BE2C (cell line): ENCODE measurements at regions not wholly inside any gene's neighbourhood (a gene's known extent, or its start where the extent isn't known, plus 50 kb on each side); places are given as distances from the start of the nearest gene placed in this dataset.

ENCODE experiments used
- DNase-seq: peaks from one replicate; pipeline ENCODE4 v3.0.0-alpha.2; 2020
- H3K27me3 ChIP-seq: fragments of 250-450 bp; sonication (Bioruptor Pico); 2 replicates; pipeline ENCODE4 v1.5.1; 2020; ENCODE audit warnings: mild to moderate bottlenecking
- H3K36me3 ChIP-seq: fragments of 250-450 bp; sonication (Bioruptor Pico); 2 replicates; pipeline ENCODE4 v1.5.1; 2020; ENCODE audit warnings: mild to moderate bottlenecking
- H3K4me1 ChIP-seq: fragments of 250-450 bp; sonication (Bioruptor Pico); 2 replicates; pipeline ENCODE4 v1.5.1; 2020
- H3K4me3 ChIP-seq: 2 replicates; pipeline ENCODE4 v1.5.1; 2011; ENCODE audit warnings: low read depth, low read length
- H3K9me3 ChIP-seq: fragments of 250-450 bp; sonication (Bioruptor Pico); 2 replicates; pipeline ENCODE4 v1.5.1; 2020
- TF ChIP-seq, protein P1 (sequence below): IDR thresholded peaks from 2 replicates; pipeline ENCODE4 v1.5.1; 2012; ENCODE audit warnings: mild to moderate bottlenecking, low read depth, low read length

DNA sequence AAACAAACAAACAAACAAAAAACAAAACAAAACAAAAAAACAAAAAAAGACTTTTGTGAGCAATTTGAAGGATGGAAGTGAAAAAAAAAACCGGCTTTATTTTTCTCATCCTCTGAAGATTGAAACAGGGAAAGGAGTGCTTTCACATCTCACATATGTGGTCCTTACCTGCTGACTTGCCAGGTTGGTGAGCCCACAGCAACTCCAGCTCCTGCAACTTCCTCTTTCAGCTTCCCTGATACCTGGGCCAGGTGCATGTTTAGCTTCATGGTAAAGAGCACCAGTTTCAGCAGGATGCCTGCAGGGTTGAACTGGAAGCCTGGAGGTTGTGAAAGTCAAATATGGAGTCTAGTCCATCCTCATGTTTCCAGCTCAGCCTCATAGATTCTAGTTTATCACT lies 221.2 kb upstream of the OTX2 start:
- DNase-seq = no peak
- Histone ChIP-seq H3K36me3 (no peaks in the 10 kb centered on the region), H3K4me1 (no peaks in the 10 kb centered on the region), H3K4me3 (no peak overlapping the region), H3K27me3 (0 out of 2 replicates have a peak, but pooled peaks cover 6% of the 10 kb centered on the region), H3K9me3 (no peaks in the 10 kb centered on the region)
- TF ChIP-seq, protein P1, sequence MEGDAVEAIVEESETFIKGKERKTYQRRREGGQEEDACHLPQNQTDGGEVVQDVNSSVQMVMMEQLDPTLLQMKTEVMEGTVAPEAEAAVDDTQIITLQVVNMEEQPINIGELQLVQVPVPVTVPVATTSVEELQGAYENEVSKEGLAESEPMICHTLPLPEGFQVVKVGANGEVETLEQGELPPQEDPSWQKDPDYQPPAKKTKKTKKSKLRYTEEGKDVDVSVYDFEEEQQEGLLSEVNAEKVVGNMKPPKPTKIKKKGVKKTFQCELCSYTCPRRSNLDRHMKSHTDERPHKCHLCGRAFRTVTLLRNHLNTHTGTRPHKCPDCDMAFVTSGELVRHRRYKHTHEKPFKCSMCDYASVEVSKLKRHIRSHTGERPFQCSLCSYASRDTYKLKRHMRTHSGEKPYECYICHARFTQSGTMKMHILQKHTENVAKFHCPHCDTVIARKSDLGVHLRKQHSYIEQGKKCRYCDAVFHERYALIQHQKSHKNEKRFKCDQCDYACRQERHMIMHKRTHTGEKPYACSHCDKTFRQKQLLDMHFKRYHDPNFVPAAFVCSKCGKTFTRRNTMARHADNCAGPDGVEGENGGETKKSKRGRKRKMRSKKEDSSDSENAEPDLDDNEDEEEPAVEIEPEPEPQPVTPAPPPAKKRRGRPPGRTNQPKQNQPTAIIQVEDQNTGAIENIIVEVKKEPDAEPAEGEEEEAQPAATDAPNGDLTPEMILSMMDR = no peak

DNA sequence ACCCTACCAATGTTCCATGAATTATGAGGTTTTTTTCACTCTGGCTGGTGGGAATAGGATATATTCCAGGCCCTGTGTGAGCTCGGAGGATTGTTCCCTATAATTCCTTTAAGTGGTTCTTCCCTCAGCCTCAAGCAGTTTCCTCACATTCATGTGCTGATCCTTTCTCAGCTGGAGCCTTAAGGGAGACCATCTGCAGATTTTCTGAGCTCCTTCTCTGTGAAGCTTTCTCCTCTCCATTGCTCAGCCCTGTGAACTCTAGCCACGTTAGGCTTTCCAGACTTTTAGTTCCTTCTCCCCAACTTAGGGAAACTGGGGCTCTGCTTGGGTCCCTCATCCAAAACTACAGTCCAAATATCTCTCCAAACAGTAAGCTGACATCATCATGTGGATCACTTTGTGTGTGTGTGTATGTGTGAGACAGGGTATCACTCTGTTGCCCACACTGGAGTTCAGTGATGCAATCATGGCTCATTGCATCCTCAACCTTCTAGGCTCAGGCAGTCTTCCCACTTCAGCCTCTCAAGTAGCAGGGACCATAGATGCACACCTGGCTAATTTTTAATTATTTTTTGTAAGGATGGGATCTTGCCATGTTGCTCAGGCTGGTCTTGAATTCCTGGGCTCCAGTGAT lies 219.5 kb upstream of the OTX2 start:
- no peaks in the 10 kb centered on the region for H3K36me3 ChIP-seq
- H3K27me3 ChIP-seq = 0 out of 2 replicates have a peak, but pooled peaks cover 6% of the 10 kb centered on the region
- TF ChIP-seq, protein P1 = no peak
- H3K9me3 ChIP-seq = no peaks in the 10 kb centered on the region
- no peak overlapping the region for H3K4me3 ChIP-seq
- no peak for DNase-seq
- H3K4me1 ChIP-seq = no peaks in the 10 kb centered on the region

- H3K4me3 ChIP-seq = no peak overlapping the region
- no peak for DNase-seq
- H3K27me3 ChIP-seq = no peaks in the 10 kb centered on the region
- TF ChIP-seq, protein P1 = no peak
- no peaks in the 10 kb centered on the region for H3K36me3 ChIP-seq
- H3K9me3 ChIP-seq = no peaks in the 10 kb centered on the region
- H3K4me1 ChIP-seq = no peaks in the 10 kb centered on the region
Measured at GRCh38 chr14:57025456-57025855, 215.2 kb upstream of the OTX2 start.

- Histone ChIP-seq H3K36me3 (no peaks in the 10 kb centered on the region), H3K27me3 (no peaks in the 10 kb centered on the region), H3K4me3 (no peak overlapping the region), H3K9me3 (no peaks in the 10 kb centered on the region), H3K4me1 (no peaks in the 10 kb centered on the region)
- TF ChIP-seq, protein P1 = no peak
- no peak for DNase-seq
Measured at GRCh38 chr14:57022608-57023007, 212.3 kb upstream of the OTX2 start.

DNA sequence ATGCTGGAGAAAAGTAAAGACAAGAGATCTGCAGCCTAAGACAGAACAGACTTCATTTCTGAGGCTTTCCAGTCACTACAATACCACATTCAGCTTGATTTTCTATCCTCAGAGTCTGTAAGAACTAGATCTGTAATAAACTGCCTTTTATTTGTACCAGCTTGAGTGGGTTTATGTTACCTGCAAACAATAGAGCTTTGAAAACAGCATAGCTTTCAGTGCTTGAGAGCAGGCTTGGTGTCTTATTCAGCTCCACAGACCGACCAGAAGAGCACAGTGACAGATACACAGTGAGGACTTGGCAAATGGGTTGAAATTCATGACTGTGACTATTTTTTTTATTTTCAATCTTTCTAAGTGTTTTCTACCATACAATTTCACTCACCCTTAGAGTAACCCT lies 207.8 kb upstream of the OTX2 start:
- no peak for DNase-seq
- Histone ChIP-seq H3K36me3 (no peaks in the 10 kb centered on the region), H3K4me3 (no peak overlapping the region), H3K9me3 (no peaks in the 10 kb centered on the region), H3K4me1 (no peaks in the 10 kb centered on the region), H3K27me3 (no peaks in the 10 kb centered on the region)
- TF ChIP-seq, protein P1 = no peak

DNA sequence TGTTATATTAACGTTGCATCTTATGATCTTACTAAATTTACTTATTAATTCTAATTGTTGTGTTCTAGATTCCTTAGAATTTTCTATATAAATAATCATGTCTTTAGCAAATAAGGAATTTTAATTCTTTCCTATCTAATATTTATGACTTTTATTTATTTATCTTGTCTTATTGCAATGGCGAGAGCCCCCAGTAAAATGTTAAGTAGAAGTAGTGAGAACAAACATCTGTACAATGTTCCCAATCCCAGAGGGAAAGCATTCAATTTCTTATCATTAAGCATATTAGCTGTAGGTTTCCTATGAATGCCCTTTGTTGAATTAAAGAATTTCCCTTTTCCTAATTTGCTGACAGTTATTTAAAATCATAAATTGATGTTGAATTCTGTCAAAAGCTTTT lies 203.7 kb upstream of the OTX2 start:
- TF ChIP-seq, protein P1 = no peak
- Histone ChIP-seq H3K4me1 (no peaks in the 10 kb centered on the region), H3K27me3 (no peaks in the 10 kb centered on the region), H3K4me3 (no peak overlapping the region), H3K36me3 (no peaks in the 10 kb centered on the region), H3K9me3 (no peaks in the 10 kb centered on the region)
- DNase-seq = no peak
